GM12878 (cell line): ENCODE measurements at regions not wholly inside any gene's neighbourhood (a gene's known extent, or its start where the extent isn't known, plus 50 kb on each side); places are given as distances from the start of the nearest gene placed in this dataset.

Experiments used
- ATAC-seq: fragments of 200-7000 bp; cut with Tn5 transposase; 3 replicates; pipeline ENCODE4 v1.9.1; 2020; ENCODE audit warnings: mild to moderate bottlenecking, moderate library complexity
- BruUV-seq: library from RNA; stranded (reverse); fragments of 400-500 nt; replicated peaks from 2 replicates; lab custom pipeline; 2021; lab: Mats Ljungman, UMichigan
- CTCF ChIA-PET: fragments of 300-600 bp; sonication (Branson Sonifier 250); formaldehyde crosslinking; extraction: SDS; loops from one replicate; lab custom pipeline; 2021; ENCODE audit warnings: inconsistent platforms; lab: Yijun Ruan, JAX
- POLR2A ChIA-PET: fragments of 350-600 bp; formaldehyde crosslinking; extraction: SDS; loops from one replicate; lab custom pipeline; 2021; ENCODE audit warnings: inconsistent platforms; lab: Charles Lee
- RAD21 ChIA-PET: fragments of 300-600 bp; sonication (Branson Sonifier 250); formaldehyde crosslinking; loops from one replicate; lab custom pipeline; 2023; ENCODE audit warnings: antibody characterized with exemption; ENCODE audit not compliant: unreplicated experiment; lab: Charles Lee
- SMC1A ChIA-PET: fragments of 300-600 bp; sonication (Branson Sonifier 250); formaldehyde crosslinking; loops from one replicate; lab custom pipeline; 2023; ENCODE audit not compliant: unreplicated experiment, uncharacterized antibody; lab: Charles Lee
- DNase-seq: peaks from one replicate; pipeline ENCODE4 v3.0.0-alpha.2; 2011; ENCODE audit warnings: low read depth, low spot score
- FAIRE-seq: peaks from 3 replicates; lab custom pipeline; 2011; peaks lifted over from hg19 to GRCh38; lab: Jason Lieb, UNC
- H2AFZ ChIP-seq: 2 replicates; pipeline ENCODE4 v1.6.0; 2011; ENCODE audit warnings: low read depth, low read length, control low read depth; ENCODE audit not compliant: control insufficient read depth
- H3K27ac ChIP-seq: 2 replicates; pipeline ENCODE4 v1.5.1; 2011; ENCODE audit warnings: control low read depth; ENCODE audit not compliant: control insufficient read depth, insufficient read depth
- H3K27me3 ChIP-seq, 2 experiments: replicated peaks in 1 of 2; 2 replicates each; pipeline versions ENCODE4 v1.6.0 to v1.6.1; 2011; ENCODE audit warnings: low read length in 1 of 2; ENCODE audit not compliant: control insufficient read depth in 2 of 2, insufficient read depth in 2 of 2
- H3K36me3 ChIP-seq, 2 experiments: 2 replicates each; pipeline ENCODE4 v1.5.1; 2011; ENCODE audit warnings: low read length in 1 of 2; ENCODE audit not compliant: control insufficient read depth in 2 of 2, insufficient read depth in 2 of 2
- H3K4me1 ChIP-seq: 2 replicates; pipeline ENCODE4 v1.6.1; 2011; ENCODE audit warnings: mild to moderate bottlenecking, low read length, moderate library complexity, mixed read lengths; ENCODE audit not compliant: control insufficient read depth, insufficient read depth
- H3K4me2 ChIP-seq: 2 replicates; pipeline ENCODE4 v1.6.0; 2011; ENCODE audit warnings: control low read depth; ENCODE audit not compliant: control insufficient read depth, insufficient read depth
- H3K4me3 ChIP-seq: fragments of 200-600 bp; sonication (generic); 2 replicates; pipeline ENCODE4 v1.5.1; 2016
- H3K79me2 ChIP-seq: 2 replicates; pipeline ENCODE4 v1.6.0; 2011; ENCODE audit warnings: low read length; ENCODE audit not compliant: control insufficient read depth, insufficient read depth
- H3K9ac ChIP-seq: 2 replicates; pipeline ENCODE4 v1.8.0; 2011; ENCODE audit warnings: low read length, control low read depth, mixed read lengths; ENCODE audit not compliant: control insufficient read depth, insufficient read depth
- H3K9me3 ChIP-seq: replicated peaks from 3 replicates; pipeline ENCODE4 v1.5.1; 2011; ENCODE audit warnings: mild to moderate bottlenecking, low read length; ENCODE audit not compliant: control insufficient read depth, insufficient read depth
- H4K20me1 ChIP-seq: 2 replicates; pipeline ENCODE4 v1.6.0; 2011; ENCODE audit not compliant: control insufficient read depth, insufficient read depth
- MYB ChIP-seq: fragments of 150-350 bp; IDR thresholded peaks from 2 replicates; pipeline ENCODE4 v1.6.1; 2014; ENCODE audit warnings: mild to moderate bottlenecking, low read depth, low read length, borderline replicate concordance
- NKRF ChIP-seq: fragments of 450-650 bp; conservative IDR thresholded peaks from 2 replicates; pipeline ENCODE4 v1.6.1; 2017; ENCODE audit warnings: mild to moderate bottlenecking, moderate library complexity
- PBX3 ChIP-seq: IDR thresholded peaks from 2 replicates; pipeline ENCODE4 v1.6.1; 2011; ENCODE audit warnings: mild to moderate bottlenecking, low read depth, low read length, moderate library complexity; ENCODE audit not compliant: insufficient replicate concordance
- SIX5 ChIP-seq: IDR thresholded peaks from 2 replicates; pipeline ENCODE4 v1.6.1; 2011; ENCODE audit warnings: mild to moderate bottlenecking, low read depth, low read length, moderate library complexity; ENCODE audit not compliant: severe bottlenecking
- SMC3 ChIP-seq: IDR thresholded peaks from 2 replicates; pipeline ENCODE4 v1.6.1; 2011; ENCODE audit warnings: low read length, improper control_type of control experiment, borderline replicate concordance
- ZBTB33 ChIP-seq: fragments of 450-650 bp; IDR thresholded peaks from 2 replicates; pipeline ENCODE4 v1.6.1; 2017; ENCODE audit warnings: mild to moderate bottlenecking
- ZNF622 ChIP-seq: fragments of 450-650 bp; IDR thresholded peaks from 2 replicates; pipeline ENCODE4 v1.6.1; 2017; ENCODE audit warnings: mild to moderate bottlenecking, inconsistent platforms
- WGBS: methylation state at CpG from one replicate; pipeline ENCODE4 v1.1.6; 2016; ENCODE audit warnings: low lambda C conversion rate; ENCODE audit not compliant: insufficient replicate concordance, insufficient coverage; ENCODE audit errors: missing lambda C conversion rate; 5-methylcytosine and 5-hydroxymethylcytosine counted together
- in situ Hi-C: fragments of 300-500 bp; cut with MboI; formaldehyde crosslinking; loops from 9 replicates; pipeline ENCODE4 v1.14.3; 2018; ENCODE audit warnings: mixed read lengths
- intact Hi-C: fragments of 100-400 bp; cut with micrococcal nuclease; formaldehyde crosslinking; loops from one replicate; pipeline ENCODE4 v1.14.2; 2022; ENCODE audit not compliant: unreplicated experiment

GRCh38 chr7:68256295-68256694 lies 1259.7 kb downstream of the TYW1 start:
- WGBS, result 20% methylated on average over 2 of the region's 2 CpGs
- H3K9ac ChIP-seq, result no peak overlapping the region
- intact Hi-C loops (no loop called here), in situ Hi-C loops (no loop called here)
- SMC1A ChIA-PET, result no interaction called here
- POLR2A ChIA-PET, result no interaction called here
- no peaks in the 10 kb centered on the region; the same call in 2 of the 3 replicates for H3K9me3 ChIP-seq
- no peaks in the 10 kb centered on the region for H3K4me1 ChIP-seq
- ATAC-seq (no peak), DNase-seq (no peak), FAIRE-seq (no peak)
- no peak overlapping the region for H3K4me2 ChIP-seq
- H3K27me3 ChIP-seq, result no peaks in the 10 kb centered on the region
- no TSS peak for BruUV-seq
- no peak overlapping the region for H3K4me3 ChIP-seq
- CTCF ChIA-PET, result no interaction called here
- H4K20me1 ChIP-seq, result no peaks in the 10 kb centered on the region
- no peaks in the 10 kb centered on the region for H3K79me2 ChIP-seq
- H3K36me3 ChIP-seq, result no peaks in the 10 kb centered on the region
- H2AFZ ChIP-seq, result no peak overlapping the region
- RAD21 ChIA-PET, result no interaction called here
- no peak overlapping the region for H3K27ac ChIP-seq
- TF ChIP-seq SMC3, result no peak
- no peak for TF ChIP-seq NKRF
- TF ChIP-seq ZBTB33, result no peak
- TF ChIP-seq ZNF622, result no peak
- TF ChIP-seq PBX3, result no peak
- TF ChIP-seq SIX5, result no peak
- TF ChIP-seq MYB, result no peak
